GM19328 (cell line): ENCODE measurements at regions not wholly inside any gene's neighbourhood (a gene's known extent, or its start where the extent isn't known, plus 50 kb on each side); places are given as distances from the start of the nearest gene placed in this dataset.

ENCODE experiments used
- ATAC-seq: cut with Tn5 transposase; IDR thresholded peaks from one replicate; pipeline ENCODE4 v1.9.1; 2021; ENCODE audit warnings: mild to moderate bottlenecking, moderate library complexity; ENCODE audit not compliant: unreplicated experiment

DNA sequence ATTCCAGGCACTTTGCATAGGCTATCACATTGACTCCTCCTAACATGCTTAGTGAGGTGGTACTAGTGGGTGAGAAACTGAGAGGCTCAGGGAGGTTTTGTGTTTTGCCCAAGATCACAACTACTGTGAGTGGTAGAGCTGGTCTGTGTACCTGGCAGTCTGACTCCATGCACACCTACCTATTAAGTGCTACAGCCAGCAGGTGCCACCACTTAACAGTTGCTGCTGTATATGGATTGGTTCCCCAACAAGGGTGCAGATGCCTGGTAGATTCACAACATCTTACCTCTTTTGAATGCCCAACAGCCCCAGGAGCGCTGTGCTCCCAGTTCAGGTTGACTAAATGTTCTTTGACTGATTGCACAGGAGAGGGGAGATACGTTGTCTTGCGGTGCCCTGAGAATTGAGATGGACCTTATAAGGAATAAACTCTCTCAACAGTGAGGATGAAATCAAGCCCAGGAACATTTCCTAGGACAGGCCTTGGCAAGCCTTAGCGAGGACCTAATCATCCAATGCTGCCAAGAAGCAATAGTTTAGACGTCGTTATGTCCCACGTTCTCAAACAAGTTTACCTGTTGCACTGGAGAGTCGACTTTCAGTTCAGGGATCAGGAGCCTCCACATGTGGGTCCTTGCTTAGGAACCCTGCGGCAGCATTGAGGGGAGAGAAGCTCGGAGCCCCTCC, 78.9 kb upstream of the F3 start:
- no peak for ATAC-seq

DNA sequence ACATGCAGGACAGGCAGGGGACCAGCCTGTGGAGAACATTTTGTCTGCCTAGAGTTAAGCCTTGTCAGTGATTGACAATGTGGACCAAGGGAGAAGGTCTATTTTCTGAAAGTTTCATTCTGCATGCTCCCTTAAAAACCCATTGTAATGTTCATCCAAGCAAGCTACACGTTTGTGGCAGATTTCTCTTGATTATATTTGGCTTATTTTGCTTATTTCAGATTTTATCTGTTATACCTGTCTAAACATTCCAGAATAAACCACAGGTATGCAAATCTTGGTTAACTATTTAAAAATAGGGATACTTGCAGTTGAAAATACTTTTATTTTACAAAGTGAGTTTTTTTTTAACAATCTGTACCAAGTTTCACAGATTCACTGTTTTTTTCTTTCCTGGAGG, 78.2 kb upstream of the F3 start:
- ATAC-seq: no peak

DNA sequence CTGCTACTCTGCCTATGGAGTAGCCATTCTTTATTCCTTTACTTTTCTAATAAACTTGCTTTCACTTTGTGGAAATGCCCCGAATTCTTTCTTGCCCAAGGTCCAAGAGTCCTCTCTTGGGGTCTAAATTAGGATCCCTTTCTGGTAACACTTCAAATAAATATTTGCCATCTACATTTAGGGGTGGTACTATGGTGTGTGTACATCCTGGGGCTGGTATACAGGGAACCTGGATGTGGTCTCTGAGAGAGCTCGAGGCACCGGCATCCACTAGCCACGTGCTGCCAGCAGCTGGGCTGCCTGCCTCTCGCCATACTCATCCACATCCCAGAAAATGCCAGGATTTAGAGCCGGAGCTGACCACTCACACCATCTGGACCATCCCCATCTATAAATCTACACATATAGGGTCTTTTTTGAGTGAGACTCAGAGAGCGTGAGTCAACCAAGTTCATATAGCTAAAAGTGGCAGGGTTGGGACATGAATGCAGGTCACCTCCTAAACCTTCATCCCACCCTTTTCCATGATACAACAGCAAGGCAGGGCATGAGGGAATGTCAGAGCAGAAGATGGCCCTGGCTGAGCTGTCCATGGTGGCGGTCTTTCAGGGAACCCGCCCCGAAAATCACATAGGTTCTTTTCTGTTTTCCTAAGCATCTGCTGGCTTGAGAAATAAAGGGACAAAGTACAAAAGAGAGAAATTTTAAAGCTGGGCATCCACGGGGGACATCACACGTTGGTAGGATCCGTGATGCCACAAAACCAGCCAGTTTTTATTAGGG, 76.6 kb upstream of the F3 start:
- ATAC-seq: no peak

DNA sequence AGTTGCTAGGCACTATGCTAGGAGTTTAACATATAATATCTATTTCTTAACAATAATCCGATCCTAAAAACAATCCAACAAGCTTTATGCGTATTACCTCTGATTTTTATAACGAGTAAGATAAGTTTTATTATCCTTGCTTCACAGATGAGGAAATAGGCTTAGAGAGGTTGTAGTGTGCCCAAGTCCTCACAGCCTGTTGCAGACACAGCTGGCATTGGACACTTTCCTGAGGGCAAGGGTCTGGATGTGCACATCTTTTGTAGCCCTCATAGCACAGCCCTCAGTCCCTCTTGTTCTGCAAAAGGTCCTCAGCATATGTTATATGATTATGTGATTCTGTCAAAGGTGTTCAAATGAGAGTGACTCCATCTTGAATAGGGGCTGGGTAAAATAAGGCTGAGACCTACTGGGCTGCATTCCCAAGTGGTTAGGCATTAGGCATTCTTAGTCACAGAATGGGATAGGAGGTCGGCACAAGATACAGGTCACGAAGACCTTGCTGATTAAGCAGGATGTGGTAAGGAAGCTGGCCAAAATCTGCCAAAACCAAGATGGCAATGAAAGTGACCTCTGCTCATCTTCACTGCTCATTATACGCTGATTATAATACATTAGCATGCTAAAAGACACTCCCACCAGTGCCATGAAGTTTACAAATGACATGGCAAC, 75.7 kb upstream of the F3 start:
- ATAC-seq: no peak

DNA sequence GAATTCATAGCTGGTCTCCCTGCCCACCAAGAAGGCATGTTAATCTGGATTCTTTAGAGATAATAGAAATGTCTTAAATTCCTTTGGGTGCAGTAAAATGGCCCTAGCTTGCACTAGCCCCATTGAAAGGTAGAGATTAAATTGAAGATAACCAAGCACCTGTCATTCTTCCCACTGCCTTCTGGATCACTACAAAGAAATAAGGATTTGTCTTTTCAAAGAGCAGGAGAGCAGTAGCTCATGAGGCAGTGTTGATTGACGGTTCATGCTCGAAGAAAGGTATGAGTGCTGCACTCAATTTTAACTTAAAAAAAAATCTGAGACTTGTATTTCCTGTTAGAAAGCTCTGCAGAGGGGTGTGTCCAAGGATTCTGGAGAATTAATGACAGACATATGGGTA, 74.9 kb upstream of the F3 start:
- no peak for ATAC-seq

DNA sequence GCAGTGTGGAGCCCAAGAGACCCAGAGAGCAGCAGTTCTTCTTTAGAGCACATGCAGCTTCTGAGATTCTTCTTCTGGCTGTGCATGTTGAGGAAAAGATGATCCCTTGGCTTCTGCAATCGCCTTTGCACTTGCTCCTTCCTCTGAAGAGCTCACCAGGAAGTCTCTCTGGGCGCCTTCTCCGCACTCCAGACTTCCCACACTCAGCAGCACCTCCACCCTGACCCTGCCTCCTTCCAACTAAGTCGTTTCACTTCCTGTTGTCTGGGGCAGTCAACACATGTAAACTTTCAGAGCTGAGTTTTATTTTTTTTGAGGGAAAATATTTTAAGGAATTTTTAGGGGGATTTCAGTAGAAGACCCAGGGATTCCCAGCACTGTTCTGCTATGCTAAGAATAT, 73.4 kb upstream of the F3 start:
- no peak for ATAC-seq

DNA sequence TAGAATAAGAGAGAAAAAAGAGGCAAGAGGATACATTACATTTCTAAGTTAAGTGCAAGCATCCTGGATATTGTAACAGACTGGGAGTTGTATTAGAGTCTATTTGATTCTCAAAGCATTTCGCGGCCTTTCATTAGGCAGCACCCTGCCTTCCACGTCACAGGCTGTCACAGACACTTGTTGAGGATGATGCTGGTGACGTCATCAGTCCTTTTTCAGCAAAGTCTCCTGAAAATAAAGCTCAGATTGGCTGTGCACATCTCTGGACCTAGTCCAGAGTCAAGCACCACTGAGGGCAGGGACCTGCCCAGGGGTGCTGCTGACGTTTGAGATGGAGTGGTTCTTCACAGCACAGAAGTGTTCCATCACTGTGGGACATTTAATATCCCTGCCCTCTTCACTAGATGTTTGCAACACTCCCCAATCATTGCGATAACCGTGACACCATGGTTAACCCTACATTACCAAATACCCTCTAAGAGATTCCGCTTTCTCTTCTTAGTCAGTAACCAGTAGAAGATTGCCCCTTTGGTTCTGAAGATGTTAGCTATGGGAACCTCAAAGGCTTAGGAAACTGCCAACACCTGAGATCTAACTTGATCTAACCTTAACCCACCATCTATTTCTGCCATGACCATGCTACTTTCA, 72.7 kb upstream of the F3 start:
- ATAC-seq: no peak

DNA sequence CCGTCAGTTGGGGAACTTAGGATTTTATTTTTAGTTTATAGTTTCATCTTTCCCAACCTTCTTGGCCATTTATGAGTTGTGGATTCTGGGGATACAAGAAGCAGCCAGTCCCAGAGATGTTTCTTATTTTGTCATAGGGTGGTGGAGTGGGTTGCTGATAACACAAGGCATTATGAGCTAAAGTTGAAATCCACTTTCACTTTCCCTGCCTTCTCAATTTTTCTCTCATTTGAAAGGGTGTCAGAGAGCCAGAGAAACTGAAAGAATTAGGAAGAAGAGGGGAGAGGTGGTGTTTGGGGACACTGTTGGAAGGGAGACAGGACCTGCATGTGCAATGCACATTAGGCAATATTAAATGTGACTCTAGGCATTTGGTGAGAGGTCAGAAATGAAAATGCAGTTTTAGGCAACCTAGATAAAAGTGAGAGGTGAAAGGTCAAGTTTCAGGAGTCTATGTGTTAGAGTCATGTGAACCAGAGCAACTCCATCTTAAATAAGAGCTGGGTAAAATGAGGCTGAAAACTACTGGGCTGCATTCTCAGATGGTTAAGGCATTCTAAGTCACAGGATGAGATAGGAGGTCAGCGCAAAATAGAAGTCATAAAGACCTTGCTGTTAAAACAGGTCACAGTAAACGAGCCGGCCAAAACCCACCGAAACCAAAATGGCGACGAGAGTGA, 71.1 kb upstream of the F3 start:
- no peak for ATAC-seq

DNA sequence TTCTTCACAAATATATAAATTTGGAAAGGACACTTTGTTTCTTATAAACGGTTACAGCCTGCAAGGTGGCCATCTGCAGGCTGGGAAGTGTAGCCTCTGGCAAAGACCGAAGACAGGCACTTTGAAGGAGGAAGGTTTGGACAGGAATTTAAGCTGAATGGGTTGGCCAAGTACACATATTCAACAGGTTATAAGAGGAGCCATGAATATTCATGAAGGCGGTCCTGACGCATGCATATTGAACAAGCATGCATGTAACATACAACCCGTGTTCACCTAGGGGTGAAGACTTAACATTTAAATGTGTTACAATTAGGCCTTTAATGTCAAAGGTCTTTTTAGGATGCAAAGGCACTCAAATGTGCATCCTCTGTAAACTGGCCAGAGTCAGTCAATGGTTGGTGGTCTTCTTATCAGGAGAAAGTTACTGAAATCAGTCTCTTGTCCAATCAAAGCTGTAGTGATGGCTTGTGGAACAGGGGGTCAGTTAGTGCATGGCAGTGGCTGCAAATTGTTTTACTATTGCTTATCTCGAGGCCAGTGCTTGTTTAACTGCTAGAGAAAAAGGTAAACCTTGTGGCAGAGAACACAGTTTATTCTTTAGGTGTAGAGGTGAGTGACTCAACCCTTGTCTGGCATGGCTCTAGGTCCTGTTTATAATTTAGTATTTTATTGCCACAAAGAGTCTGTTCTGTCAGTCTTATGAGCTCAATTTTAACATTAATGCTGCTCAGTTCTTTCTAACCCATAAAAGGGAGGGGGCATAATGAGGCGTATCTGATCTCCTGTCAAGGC, 70.3 kb upstream of the F3 start:
- ATAC-seq: no peak

DNA sequence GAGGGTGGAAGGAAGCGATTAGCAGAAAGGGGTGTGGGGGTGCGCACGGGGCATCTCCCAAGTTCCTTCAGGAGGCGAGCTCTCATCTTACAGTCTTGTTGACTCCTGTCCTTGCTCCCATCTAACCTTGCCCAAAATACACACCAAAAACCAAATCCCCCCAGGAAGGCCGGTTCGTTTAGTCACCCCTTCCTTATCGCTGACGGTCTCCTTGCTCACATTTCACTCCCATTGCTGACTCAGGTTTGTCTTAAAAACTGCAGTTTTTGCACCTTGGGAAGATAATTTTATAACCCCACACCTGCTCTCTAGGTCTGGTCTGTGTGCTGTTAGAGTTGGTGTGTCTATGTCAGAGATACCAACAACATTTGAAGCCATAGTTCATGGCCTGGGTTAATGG, 68.1 kb upstream of the F3 start:
- no peak for ATAC-seq

DNA sequence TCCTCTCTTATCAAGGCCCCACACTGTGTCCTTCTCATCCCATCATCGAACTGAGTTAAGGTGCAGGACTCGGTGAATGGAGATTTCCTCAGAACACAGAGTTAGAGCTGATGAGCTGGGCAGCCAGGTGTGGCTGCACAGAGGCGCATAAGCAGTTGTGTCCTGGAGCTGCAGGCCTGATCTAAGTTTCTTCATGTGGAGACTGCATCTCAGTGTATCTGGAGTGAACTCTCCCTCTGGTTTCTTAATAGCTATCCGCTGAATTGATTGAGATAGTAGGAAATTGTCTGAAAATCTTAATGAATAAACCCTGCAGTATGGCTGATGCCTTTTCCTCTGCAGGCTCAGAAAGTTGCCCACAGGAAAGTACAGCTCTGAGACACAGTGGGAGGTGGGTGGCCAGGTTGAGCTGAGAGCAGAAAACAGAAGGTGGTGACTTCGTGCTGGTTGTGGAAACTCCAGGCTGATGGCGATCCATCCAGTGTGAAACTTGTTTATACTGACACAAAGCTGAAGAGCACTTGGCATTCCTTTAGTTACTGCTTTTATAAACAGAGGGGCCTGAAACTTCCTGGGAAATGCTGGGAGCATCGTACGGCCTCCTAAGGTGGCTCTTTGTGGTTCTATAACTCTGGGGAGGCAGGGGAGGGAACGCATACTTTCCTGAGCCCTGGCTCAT, 67.4 kb upstream of the F3 start:
- no peak for ATAC-seq

DNA sequence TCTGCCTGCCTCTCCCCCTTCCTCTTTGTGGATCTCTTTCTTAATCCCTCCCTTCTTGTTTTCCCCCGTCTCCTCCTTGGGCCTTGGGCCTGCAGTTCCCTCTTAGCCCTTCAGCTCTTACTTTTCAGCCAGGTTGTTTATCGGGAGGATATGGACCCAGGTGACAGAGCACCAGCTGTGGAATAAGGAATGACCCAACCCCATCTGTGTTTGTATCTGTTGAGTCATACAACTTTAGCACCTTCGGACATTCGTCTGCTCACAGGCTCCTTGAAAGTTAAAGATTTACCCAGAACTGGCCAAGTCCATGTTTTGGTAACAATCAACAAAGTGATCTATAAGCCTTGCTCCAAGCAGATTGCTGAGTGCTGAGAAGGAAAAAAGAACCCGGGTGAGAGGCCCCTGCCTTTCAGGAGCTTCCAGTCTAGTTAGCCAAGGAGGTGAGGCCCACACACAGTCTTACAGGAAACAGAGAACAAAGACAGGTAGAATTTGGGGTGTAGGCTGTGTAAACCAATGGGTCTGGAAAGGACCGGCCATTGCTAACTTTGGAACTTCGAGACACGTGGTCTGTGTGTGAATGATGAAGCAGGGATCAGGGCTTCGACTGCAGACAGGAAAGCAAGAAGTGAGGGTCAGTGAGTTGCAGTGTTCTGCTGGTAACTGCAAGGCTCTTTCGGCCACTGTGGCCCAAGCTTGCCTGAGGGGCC, 66.7 kb upstream of the F3 start:
- ATAC-seq: no peak

DNA sequence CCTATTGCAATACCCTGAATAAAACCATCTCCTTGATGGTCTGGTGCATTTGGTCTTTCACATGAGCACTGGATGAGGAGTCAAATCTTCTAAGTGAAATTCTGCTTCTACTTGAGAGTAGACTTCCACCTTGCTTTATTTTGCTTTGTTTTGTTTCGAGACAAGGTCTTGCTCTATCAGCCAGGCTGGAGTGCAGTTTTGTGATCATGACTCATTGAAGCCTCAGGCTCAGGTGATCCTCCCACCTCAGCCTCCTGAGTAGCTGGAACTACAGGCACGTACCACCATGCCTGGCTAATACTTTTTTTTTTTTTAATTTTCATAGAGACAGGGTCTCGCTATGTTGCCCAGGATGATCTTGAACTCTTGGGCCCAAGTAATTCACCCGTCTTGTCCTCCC, 65.8 kb upstream of the F3 start:
- no peak for ATAC-seq

DNA sequence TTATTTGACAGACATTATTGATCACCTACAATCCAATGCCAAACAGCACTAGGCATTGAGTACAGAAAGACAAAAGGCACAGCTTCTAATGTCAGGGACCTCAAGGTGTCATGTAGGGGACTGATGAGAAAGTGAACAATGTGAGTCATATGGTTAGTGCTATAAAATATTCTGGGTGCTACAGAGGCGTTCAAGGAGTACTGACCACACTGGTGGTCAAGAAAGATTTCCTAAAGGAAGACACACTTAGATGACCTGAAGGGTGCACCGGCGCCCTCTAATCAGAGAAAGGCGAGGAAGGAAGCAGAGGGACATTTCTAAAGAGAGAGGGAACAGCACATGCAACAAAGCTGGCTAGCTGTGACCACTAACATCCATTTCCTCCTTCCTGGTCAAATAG, 64.9 kb upstream of the F3 start:
- no peak for ATAC-seq

DNA sequence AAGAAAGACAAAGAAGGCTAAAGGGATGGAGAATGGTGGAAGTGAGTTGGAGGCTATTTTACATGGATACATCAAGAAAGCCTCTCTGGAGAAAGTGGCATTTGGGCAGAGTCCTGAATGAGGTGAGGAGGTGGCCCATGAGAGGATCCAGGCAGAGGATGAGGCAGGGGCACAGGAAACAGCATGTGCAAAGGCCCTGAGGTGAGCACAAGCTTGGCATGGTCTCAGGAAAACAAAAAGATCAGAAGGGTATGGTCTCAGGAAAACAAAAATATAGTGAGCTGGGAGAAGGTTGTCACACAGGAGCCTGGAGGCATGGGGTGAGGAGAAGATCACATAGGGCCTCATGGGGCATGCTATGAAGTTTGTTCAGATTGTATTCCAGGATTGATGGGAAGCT, 62.1 kb upstream of the F3 start:
- ATAC-seq: no peak

DNA sequence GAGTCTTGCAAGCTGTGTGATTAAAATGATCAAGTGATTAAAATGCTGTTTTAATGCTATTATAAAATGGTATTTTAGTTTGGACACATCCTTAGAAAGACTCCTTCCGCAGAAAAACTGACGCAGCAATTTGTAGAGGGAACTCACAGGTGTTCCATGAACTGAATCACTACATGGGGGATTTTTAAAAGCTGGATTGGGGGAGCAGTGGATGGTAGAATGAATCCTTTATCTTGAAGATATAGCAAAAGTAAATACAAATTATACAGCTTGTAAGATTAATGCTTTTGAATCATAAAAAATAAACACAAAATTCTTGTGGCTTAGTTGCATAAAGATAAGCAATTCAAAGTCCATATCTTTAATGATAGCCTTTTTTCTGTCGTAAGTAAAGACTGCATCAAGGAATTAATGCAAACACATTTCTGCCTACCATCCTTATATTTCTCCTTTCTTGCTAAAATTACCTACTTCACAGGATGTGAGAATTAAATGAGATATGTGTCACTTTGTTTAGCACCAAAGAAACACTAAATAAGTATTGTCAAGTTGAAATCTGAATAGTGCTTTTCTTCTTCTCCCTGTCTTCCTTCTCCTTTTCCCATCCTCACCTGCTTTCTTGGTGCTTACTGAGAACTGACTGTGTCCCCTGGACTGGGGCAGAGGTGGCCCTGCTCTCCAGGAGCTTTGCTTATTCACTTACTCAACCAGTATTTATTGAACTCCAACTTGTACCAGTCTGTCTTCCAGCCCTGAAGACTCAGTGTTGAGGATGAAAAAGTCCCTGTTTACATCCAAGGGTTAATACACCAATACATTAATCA, 61.5 kb upstream of the F3 start:
- no peak for ATAC-seq

DNA sequence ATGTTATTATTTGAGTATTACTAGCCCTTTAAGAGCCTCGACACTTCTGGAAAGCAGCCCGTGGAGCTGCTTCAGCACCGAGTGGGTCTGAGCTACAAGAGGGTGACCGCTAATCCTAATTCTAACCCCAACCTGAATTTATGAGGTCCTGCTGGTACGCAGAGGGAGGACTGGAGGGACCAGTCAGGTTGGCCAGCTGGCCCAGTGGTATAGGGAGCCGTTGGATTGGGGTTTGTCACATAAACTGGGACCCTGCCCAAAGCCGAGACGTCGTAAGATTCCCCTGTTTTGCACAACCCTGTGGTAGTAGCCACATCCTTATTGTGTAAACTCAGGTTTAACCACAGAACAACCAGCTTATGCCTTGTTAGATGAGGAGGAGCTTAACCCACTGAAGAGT, 60.8 kb upstream of the F3 start:
- no peak for ATAC-seq

DNA sequence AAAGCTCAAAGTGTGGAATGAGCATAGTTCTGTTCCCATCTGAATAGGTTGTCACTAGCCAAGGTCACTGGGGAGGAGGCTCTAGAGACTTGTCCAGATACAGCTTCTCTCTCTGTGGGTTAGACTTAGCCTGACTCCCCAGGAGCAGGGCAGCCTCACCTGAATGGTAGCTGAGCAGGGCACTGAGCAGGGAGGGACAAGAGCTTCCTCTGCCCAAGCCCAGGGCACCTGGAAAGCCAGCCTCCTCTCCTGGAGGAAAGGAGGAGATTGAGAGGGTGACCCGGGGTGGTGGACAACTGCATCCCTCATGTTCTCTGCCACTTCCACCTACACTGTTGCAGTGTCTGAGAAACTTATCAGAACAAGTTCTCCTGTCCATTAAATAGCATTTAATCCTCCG, 59.0 kb upstream of the F3 start:
- no peak for ATAC-seq
